ENCODE measurements at regions not wholly inside any gene's neighbourhood (a gene's known extent, or its start where the extent isn't known, plus 50 kb on each side); places are given as distances from the start of the nearest gene placed in this dataset.
A peak's percentile ranks its signal among the peaks of the same experiment; 100 is the strongest.

- no peak for ATAC-seq (ENCODE audit: low FRiP score)
- TF ChIP-seq, protein P1, sequence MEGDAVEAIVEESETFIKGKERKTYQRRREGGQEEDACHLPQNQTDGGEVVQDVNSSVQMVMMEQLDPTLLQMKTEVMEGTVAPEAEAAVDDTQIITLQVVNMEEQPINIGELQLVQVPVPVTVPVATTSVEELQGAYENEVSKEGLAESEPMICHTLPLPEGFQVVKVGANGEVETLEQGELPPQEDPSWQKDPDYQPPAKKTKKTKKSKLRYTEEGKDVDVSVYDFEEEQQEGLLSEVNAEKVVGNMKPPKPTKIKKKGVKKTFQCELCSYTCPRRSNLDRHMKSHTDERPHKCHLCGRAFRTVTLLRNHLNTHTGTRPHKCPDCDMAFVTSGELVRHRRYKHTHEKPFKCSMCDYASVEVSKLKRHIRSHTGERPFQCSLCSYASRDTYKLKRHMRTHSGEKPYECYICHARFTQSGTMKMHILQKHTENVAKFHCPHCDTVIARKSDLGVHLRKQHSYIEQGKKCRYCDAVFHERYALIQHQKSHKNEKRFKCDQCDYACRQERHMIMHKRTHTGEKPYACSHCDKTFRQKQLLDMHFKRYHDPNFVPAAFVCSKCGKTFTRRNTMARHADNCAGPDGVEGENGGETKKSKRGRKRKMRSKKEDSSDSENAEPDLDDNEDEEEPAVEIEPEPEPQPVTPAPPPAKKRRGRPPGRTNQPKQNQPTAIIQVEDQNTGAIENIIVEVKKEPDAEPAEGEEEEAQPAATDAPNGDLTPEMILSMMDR (IDR thresholded peaks at IDR 0.05): no peak
- DNase-seq (ENCODE audit: low spot score): no peak
These were observed 962.3 kb downstream of the EFNB2 start for GRCh38 chr13:105573136-105573535.

- no peak for DNase-seq (ENCODE audit: low spot score)
- TF ChIP-seq, protein P1 (IDR thresholded peaks at IDR 0.05): no peak
- ATAC-seq (ENCODE audit: low FRiP score): no peak
These were observed 963.1 kb downstream of the EFNB2 start for GRCh38 chr13:105572401-105572800.

GRCh38 chr13:105569816-105570215 is 965.6 kb downstream of the EFNB2 start:
- ATAC-seq (ENCODE audit: low FRiP score) (no peak), DNase-seq (ENCODE audit: low spot score) (no peak)
- TF ChIP-seq, protein P1 (IDR thresholded peaks at IDR 0.05): no peak

GRCh38 chr13:105567951-105568525 is 967.4 kb downstream of the EFNB2 start:
- ATAC-seq (ENCODE audit: low FRiP score) (no peak), DNase-seq (ENCODE audit: low spot score) (no peak)
- TF ChIP-seq, protein P1 (IDR thresholded peaks at IDR 0.05): no peak

- DNase-seq (ENCODE audit: low spot score) (no peak), ATAC-seq (ENCODE audit: low FRiP score) (peak; percentile 78)
- TF ChIP-seq, protein P1 (IDR thresholded peaks at IDR 0.05): no peak
These were observed 970.2 kb downstream of the EFNB2 start for GRCh38 chr13:105565136-105565727.

DNA sequence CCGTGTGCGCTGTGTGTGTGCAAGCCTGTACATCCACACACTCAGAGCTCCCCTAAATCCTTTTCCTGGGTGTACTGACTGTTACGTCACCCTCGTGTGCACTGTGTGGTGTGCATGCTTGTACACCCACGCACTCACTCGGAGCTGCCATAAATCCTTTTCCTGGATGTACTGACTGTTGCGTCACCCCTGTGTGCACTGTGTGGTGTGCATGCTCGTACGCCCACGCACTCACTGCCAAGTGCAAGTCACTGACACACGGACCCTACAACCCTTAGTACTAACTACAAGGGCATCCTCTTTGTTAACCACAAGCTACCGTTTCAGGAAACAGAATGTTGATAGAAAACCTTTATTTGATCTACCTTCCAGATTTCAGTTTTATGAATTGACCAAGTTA is 983.4 kb downstream of the EFNB2 start:
- ATAC-seq (ENCODE audit: low FRiP score): no peak

More for the DNA sequence above, 983.4 kb downstream of the EFNB2 start:
- TF ChIP-seq, protein P1 (IDR thresholded peaks at IDR 0.05): no peak
- no peak for DNase-seq (ENCODE audit: low spot score)

All from omental fat pad (tissue), 3 donors.